WI38 (cell line): ENCODE measurements at regions not wholly inside any gene's neighbourhood (a gene's known extent, or its start where the extent isn't known, plus 50 kb on each side); places are given as distances from the start of the nearest gene placed in this dataset.

Experiments used
- H3K4me3 ChIP-seq: 2 replicates; pipeline ENCODE4 v1.5.1; 2011; ENCODE audit warnings: low read depth, mild to moderate bottlenecking, control low read depth, low read length
- TF ChIP-seq, protein P1 (sequence below): IDR thresholded peaks from 2 replicates; pipeline ENCODE4 v1.5.1; 2012; ENCODE audit warnings: low read depth, mild to moderate bottlenecking, control low read depth, low read length

DNA sequence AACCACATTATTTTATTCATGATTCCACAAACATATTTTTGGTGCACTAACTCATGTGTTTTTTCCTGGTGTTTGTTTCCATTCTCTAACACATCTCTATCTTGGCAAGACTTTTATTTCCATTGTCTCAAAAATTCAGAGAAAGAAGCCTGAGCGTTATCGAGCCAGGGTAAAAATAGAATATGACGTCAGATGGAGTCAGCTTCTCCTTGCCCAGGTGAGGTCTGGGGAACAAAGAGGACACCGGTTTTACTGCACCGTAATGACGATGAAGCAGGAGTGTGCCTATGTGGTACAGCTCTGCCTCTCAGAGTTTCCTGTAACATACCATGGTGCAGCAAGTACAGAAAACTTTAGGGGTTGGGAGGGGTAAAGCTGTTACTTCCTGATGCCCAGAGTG is 661.6 kb downstream of the PLCL1 start:
- no peak overlapping the region for H3K4me3 ChIP-seq
- TF ChIP-seq, protein P1, sequence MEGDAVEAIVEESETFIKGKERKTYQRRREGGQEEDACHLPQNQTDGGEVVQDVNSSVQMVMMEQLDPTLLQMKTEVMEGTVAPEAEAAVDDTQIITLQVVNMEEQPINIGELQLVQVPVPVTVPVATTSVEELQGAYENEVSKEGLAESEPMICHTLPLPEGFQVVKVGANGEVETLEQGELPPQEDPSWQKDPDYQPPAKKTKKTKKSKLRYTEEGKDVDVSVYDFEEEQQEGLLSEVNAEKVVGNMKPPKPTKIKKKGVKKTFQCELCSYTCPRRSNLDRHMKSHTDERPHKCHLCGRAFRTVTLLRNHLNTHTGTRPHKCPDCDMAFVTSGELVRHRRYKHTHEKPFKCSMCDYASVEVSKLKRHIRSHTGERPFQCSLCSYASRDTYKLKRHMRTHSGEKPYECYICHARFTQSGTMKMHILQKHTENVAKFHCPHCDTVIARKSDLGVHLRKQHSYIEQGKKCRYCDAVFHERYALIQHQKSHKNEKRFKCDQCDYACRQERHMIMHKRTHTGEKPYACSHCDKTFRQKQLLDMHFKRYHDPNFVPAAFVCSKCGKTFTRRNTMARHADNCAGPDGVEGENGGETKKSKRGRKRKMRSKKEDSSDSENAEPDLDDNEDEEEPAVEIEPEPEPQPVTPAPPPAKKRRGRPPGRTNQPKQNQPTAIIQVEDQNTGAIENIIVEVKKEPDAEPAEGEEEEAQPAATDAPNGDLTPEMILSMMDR: no peak

DNA sequence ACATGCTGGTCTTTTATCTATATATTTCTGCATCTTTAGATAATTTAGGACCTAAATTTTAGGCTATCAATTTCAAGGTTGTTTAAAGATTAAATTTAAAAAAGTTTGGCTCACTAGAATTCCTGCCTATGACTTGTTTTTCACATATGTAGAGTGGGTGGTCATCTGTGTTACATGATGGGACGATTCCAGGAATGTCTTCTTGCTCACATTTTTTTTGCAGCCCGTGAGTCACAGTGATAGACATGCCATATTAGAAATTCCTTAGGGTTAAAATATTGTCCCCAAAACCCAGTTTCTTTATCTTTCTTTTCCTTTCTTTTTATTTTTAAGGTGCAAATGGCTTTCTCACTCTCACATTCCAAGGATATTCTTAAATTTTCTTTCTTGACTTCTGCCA is 652.0 kb downstream of the PLCL1 start:
- TF ChIP-seq, protein P1: no peak
- H3K4me3 ChIP-seq: no peak overlapping the region

DNA sequence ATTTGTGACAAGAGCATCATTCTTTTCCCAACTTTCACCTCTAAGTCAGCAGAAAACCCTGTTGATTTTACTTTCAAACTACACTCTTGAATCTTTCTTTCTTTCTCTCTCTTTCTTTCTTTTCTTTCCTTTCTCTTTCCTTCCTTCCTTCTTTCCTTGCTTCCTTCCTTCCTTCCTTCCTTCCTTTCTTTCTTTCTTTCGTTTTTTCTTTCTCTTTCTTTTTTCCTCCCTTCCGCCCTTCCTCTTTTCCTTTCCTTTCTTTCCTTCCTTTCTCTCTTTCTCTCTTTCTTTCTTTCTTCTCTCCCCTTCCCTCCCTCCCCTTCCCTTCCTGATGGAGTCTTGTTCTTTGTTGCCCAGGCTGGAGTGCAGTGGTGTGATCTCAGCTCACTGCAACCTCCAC is 649.5 kb downstream of the PLCL1 start:
- no peak overlapping the region for H3K4me3 ChIP-seq
- TF ChIP-seq, protein P1: no peak

DNA sequence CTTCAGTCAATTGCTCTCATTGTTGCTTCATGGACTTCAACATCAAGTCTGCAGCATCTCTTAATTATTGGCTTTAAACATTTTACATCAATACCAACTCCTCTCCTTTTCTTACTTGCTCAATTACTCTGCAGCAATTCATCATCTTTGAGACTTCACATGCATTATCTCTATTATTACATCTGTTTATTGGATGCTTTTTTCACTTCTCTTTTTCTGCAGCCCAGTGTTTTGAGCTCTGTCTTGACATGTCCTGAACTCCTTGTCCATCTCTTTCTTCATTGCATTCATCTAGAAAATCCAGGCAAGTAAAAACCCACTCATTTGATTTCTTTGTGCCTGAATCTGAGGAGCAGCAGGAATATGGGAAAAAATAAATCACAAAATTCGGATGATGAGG is 647.9 kb downstream of the PLCL1 start:
- TF ChIP-seq, protein P1: no peak
- no peak overlapping the region for H3K4me3 ChIP-seq

DNA sequence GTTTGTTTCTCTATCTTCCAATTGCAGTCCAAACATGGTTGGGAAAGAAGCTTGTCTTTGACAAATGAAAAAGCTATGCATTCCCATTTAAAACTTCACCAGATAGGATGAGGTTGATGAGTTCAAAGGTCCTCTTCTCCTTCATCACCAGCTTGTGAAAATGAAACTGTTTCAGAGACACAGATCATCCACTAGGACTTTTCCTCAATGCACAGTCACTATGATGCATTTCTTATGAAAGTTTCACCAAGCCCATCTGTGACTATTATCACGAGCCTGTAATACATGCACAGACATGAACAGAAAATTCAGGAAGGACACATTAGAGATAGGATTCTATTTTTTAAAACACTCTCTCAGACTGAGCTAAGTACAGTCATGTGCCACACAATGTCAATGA is 644.4 kb downstream of the PLCL1 start:
- no peak overlapping the region for H3K4me3 ChIP-seq
- TF ChIP-seq, protein P1: no peak

DNA sequence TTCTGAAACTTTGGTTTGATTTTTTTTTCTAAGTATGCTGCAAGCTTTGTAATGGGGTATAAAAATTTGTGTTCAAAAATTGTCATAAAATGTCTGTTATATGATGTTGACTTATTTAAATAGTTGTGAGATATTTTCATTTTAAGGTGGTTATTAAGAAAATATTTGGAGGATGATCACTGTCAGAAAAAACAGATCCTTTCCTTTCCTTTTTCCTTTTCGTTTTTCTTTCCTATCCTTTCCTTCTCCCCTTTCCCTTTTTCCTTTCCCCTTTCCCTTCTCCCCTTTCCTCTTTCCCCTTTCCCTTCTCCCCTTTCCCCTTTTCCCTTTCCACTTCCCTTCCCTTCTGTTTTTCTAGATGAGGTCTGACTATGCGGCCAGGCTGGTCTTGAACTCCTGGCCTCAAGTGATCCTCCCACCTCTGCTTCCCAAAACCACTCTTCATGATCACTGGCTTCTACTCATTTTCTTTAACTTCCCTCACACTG is 640.5 kb downstream of the PLCL1 start:
- TF ChIP-seq, protein P1: no peak

DNA sequence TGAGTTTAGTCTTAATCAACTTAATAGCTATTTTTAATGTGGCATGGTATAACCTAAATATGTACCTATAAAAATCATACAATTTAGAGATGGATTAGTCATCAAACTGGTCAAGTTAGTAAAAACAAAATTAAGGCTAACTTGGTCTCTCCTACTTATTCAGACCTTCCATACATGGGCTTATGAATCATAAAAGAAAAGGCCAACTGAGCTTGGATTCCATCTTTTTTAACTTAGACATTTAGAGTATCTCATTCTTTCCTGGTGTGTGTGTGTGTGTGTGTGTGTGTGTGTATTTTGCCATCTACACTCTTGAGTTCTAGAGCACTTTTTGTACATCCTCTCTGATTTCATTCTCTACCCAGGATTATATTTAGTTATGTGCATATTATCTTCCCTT is 637.5 kb downstream of the PLCL1 start:
- H3K4me3 ChIP-seq: no peak overlapping the region
- TF ChIP-seq, protein P1: no peak

More for the DNA sequence above, 640.5 kb downstream of the PLCL1 start:
- H3K4me3 ChIP-seq: no peak overlapping the region
